Activated naive CD4-positive, alpha-beta T cell (primary cell): ENCODE measurements at regions not wholly inside any gene's neighbourhood (a gene's known extent, or its start where the extent isn't known, plus 50 kb on each side); places are given as distances from the start of the nearest gene placed in this dataset.

Source experiments
- DNase-seq, 4 experiments: peaks; one replicate each; lab custom pipeline; 2025; lab: John Stamatoyannopoulos, UW

DNA sequence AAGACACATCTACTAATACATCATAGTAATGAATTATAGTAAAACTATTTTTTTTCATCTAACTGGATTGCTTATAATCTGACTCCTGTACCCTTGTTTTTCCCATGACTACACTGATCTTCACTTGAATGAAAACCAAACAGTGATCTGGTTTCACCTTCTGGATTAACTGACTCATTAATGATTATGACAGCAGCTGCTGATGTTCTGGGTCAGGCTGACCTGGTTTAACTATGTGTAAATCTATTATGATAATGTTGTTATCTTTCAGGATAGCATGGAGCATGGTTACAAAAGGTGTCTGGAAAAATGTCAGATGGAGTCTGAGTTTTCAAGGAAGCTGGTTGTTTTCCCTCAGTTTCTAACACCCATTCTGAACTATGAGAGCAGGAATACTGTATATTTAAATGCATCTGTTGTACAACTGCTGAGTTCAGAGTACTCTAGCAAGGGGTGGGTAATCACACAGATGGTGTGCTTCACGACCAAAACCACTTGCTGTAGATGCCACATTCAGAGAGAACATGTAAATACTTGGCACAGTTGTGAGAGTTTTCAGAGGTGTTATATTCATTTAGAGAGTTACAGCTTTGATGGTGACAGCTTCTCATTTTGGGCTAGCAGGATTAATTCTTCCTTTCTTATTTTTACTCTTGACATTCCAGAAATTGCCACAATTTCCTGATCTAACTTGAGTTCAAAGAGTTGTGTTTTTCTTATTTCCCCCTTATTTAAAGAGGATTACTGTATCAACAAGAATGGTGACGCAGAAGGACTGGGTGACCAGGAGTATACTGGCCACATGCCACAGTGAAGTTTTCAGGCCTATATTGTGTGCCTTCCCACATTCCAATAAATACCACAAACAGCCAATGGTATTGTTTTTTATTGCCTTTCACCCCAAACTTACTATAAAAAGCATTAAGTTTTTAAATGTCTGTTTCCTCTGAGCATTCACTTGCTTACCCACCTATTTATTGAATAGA is 249.7 kb upstream of the TET2 start:
- no peak for DNase-seq

DNA sequence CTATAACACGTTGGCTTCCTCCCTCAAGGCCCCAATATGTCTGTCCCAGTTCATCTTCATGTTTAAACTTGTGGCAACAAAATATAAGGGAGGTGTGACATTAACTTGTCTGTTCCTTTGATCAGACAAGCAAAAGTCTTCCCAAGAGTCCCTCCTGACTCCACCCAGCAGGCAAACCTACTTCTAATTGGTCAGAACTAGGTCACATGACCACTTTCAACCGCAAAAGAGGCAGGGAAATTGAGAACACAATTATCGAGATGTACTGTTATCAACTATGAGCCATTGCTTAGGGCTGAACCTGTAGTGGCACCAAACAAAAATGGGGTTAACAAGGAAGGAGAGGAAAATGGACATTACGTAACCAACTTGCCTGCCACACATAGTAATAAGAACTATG is 246.8 kb upstream of the TET2 start:
- DNase-seq: no peak

GRCh38 chr4:104901438-104901837 is 245.2 kb upstream of the TET2 start:
- no peak for DNase-seq

DNA sequence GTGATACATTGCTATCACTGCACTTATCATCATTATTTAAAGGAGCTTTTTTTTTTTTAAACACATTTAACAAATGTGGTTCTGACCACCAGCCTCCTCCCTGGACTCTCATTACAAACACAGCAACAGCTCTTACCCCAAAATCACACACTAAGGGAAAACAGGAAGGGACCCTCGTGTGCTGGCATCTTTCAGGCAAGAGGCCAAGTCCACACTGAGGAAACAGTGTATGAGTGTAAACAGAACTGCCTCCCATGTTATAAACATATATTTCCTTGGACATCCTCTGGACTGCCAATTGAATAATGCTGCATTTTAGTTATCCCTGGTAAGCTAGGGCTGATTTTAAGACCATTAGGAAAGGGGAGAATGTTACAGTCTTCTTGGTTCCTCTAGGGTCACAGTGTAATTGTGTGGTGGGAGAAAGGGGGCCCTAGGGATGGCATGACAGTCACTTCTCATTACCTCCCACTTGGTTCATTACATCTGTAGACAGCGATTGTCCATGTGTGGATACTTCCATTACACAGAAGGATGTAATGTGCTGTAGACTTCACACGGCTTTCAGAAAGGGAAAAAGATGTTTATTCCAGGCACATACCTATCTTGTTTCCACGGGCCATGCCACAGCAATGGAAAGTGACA is 244.6 kb upstream of the TET2 start:
- no peak for DNase-seq

- DNase-seq: no peak
Observed at GRCh38 chr4:104905065-104905464, 241.6 kb upstream of the TET2 start.

DNA sequence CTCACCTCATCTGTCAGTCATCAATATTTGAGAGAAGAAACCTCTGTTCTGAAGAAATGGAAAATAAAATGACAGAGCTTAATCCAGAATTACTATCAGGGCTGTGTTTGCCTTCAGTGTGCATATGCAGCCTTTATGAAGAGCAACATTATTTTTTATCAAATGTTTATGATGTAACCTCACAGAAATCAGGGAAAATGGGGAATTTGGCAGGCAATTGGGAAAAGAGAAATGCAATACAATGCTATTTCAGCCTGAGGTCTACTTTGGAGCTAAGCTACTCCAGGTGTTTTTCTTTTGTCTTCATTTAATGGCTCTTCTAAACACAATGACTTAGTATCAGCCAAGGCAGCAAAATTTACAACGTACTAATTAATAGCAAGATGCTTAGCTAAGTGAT is 241.1 kb upstream of the TET2 start:
- DNase-seq: no peak

DNA sequence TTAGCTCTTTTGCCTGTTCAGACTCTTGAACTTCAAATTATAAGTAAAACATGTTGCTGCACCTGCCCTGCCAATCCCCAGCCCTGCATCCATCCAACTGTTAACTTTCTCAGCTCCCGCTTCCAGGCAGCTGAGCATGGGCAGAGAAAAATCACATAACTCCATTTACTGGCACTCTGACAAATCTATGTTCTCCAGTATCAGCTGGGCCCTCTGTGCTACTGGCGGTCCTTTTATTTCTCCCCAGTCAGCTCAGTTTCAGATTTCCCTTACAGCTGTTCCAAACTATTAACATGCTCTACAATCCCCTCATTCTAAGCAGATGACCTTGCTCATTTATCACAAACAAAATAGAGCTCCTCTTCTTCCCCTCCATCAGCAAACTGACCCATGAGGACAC is 240.4 kb upstream of the TET2 start:
- no peak for DNase-seq

DNA sequence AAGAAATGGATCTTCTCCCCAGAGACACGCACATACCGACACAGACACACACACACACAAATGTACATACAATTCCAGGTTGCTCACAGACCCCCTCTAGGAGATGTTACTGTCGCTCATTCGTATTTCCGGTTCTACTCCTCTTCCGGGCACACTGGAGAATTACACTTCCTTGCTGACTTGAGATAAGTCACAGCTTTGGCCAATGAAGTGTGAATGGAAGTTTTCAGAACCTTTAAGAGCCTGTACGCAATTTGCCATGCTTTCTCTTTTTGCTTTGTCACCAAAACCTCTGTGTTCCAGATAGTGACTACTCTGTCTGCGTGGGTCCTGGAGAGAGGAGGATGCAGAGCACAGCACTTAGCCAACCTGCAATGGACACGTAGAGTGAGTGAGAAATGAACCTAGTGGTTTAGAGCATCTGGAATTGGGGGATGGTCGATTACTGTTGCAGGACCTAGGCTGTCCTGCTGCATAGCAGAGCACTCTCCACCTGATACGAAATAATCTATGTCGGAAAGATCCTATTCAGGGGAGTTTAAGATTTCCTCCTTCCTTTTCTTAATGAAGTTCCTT is 239.5 kb upstream of the TET2 start:
- no peak for DNase-seq

DNA sequence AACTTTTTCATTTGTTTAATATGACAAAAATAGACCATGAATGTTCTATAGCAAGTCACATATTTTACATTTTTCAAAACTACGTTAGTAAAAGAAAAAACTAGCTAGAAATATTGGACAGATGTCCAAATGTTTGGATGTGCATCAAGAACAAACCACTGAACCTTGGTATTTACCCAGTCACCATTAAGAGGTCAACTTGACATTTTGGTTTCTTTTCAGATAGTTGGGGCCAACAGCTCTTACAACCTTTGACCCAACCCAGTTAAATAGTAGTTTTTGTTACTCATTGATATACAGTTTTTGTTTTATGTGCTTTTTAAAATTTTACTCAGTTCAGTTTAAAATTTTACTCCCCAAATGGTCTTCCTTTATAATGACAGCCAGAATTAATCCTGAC is 238.7 kb upstream of the TET2 start:
- DNase-seq: no peak

DNA sequence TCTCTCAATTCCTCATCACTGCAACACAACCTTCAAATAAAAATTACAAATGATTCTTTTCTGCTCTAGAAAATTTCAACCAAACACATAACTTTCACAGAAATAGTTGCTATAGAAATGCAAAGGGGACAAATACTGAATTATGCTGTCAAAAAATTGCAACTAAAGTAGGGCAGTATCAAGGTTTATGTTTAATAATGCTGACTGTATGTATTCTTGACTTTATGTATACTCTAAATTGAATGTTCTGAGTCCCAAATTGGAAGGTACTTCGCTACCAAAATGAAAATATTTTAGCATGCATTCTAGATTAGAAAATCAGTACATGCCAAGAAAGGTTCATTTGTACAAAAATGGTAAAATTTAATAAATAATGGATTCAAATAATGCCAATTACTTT is 237.3 kb upstream of the TET2 start:
- DNase-seq: no peak

DNA sequence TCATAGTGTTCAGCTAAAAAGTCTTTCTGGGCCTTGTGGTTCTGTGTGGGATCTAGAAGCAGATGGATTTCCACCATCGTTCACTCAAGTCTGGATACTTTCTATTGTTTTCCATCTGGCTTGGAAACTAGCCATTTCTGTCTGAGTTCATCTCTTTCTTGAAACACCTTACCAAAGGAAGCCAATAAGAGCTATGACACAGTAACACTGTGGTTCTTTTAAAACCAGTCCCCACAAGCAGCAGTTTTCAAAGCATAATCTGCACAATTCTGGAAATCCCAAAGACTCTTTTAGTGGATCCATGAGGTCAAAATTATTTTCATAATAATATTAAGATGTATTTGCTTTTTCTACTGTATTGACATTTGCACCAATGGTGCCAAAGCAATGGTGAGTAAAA is 234.2 kb upstream of the TET2 start:
- DNase-seq: no peak

DNA sequence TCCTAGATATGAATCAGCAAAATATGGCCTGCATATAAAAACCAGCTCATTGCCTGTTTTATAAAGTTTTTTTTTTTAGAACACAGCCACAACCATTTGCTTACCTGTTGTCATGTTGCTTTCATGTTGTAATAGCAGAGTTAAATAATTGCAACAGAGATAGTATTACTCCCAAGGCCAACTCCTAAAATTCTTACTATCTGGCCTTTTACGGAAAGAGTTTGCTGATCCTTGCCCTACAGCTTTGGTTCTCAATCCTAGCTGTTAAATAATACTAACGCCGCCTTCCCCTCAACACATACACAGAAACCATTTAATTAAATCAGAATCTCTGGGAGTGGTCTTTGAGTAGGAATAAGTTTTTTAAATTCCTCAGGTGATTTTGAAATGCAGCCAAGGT is 231.3 kb upstream of the TET2 start:
- DNase-seq: no peak

DNA sequence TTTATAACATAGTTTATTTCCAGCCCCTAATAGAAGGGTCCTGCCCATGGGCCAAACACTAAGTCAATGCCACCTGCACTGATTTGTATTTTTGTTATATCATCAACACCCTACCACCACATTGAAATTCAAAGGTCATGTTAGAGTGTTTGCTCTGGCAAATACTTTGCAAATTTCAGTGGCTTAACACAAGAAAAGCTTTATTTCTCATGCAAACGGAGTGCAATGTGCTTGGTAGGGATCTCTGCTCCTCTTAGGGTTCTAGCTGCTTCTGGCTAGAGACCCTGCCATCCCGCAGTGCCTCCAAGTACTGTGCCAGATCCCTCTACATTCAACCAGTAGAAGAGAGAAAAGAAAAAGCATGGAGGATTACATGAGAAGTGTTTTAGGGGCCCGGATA is 230.8 kb upstream of the TET2 start:
- DNase-seq: no peak

DNA sequence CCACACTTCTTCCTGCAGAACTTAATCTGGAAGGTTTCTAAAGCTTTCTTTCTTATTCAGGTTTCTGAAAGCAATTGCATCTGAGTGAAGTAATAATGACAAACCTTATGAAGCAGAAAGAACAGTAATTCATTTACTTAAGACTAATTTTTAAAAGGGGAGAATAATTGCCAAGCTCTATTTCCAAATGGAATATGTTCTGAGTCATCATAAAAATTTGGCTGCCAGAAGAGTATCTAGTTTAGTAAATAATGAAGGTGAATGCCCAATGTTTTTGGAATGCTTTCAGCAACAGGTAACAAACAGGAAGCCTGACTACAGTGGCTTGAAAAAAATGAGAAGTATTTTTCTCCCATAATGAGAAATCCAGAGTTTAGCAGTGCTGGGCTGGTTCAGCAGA is 227.3 kb upstream of the TET2 start:
- no peak for DNase-seq

DNA sequence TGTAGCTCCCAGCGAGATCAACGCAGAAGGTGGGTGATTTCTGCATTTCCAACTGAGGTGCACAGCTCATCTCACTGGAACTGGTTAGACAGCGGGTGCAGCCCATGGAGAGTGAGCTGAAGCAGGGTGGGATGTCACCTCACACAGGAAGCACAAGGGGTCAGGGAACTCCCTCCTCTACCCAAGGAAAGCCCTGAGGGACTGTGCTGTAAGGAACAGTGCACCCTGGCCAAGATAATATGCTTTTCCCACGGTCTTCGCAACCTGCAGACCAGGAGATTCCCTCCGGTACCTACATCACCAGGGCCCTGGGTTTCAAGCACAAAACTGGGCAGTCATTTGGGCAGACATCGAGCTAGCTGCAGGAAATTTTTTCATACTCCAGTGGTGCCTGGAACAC is 216.4 kb upstream of the TET2 start:
- DNase-seq: no peak

GRCh38 chr4:104930745-104931736 is 215.6 kb upstream of the TET2 start:
- DNase-seq: peak in 2 of 4 experiments; percentile 1 to 7

GRCh38 chr4:104938624-104939023 is 208.1 kb upstream of the TET2 start:
- DNase-seq: no peak

- DNase-seq: no peak
Observed at GRCh38 chr4:104940927-104941326, 205.7 kb upstream of the TET2 start.

- DNase-seq: no peak
Observed at GRCh38 chr4:104941661-104942062, 205.0 kb upstream of the TET2 start.

GRCh38 chr4:104942990-104943743 is 203.5 kb upstream of the TET2 start:
- DNase-seq: no peak

GRCh38 chr4:104944596-104944995 is 202.1 kb upstream of the TET2 start:
- no peak for DNase-seq
